GM20431 (cell line): ENCODE measurements at regions not wholly inside any gene's neighbourhood (a gene's known extent, or its start where the extent isn't known, plus 50 kb on each side); places are given as distances from the start of the nearest gene placed in this dataset.

Source experiments
- in situ Hi-C: fragments of 300-500 bp; cut with MseI, MboI; formaldehyde crosslinking; loops from one replicate; pipeline ENCODE4 v1.15.0; 2020; ENCODE audit warnings: low sequenced_read_pairs; ENCODE audit not compliant: unreplicated experiment

DNA sequence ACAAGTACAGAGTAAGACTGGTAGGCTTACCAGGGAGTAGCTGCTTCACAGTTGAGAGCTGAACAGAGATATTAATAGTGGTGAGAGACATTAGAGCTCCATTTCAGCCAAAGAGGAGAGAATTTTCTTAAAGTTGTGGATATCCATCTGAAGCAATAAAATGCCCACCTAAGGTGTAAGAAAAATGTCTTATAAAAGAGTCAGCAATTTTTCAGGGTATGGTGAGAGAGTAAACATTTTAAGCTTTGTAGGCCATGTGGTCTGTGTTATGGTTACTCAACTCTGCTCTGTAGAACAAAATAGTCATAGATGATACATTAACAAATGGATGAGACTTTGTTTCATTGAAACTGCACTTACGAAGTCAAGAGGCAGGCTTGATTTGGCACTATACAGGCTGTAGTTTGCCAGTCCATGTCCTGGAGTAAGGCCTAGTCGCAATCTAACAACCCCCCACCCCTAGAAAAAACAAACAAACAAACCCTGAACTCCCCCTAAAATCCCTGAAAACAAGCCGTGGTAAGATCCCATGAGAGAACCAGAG lies 945.4 kb upstream of the SEMA6A start:
- in situ Hi-C loops: no loop called here

DNA sequence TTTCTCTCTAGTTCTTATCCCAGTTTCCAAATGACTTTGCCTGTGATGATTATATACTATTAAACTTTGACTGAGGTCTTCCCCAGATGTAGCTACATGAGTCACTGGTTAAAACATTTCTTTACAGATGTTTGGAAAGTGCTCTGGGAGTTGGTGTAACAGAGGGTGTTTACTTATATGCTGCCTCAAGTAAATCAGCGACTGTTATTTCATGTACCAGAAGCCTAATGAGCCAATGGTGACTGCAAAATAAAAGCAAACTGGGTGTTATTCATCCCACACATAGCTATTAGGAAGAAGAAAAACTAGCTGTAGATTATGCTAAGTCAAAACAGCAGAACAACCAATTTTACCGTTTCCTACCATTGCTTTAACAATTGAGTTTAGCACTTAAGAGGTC lies 929.7 kb upstream of the SEMA6A start:
- in situ Hi-C loops: no loop called here

DNA sequence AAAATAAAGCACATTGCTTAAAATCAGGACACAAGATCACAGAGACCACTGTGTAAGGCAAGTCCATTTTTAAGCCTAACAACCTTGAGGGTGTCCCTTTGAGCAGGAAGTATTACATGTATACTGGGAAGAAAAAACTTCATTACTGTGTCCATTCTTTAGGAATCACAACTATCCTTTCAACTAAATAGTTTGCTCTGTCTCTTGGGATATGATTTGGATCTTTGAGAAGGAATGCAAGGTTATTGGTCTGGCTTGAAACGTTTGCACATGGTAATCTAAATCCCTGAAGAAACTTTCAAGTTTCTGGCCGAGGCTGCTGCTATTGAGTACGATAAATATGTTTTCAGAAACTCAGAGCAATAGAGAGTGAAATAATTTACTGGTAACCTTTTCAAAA lies 923.0 kb upstream of the SEMA6A start:
- in situ Hi-C loops: no loop called here

DNA sequence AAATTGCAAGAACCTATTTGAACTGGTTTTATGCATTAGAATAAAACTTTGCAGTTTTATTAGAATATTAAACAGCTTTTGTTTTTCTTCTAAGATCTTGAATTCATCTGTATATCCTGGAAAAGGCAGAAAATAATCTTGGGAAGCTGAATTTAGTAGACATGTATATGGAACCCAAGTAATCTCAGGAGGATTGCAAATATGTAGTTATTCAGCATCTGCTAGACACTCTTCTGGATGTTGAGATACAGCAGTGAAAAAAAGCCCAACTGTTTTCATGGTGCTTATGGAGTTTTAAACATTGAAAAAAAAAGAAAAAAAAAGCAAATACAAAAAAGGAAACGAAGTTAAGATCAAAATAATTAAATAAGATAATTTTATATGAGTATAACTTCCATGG lies 922.2 kb upstream of the SEMA6A start:
- in situ Hi-C loops: no loop called here

DNA sequence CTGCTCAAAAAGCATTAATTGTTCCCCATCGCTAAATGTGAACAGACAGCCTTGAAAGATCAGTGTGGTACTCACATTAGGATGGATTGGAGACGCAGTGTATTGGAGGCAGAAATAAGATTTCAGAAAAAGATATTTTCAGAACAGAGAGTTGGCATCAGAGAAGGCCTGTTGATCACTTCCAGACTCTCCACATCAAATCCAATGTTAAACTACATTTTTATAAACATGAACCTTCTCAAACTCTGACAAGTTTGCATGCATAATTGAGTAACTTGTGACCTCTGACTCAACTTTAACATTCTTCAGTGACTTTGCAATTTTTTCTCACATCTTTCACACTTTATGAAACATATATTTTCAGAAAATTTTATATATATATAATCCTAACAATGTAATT lies 919.6 kb upstream of the SEMA6A start:
- in situ Hi-C loops: no loop called here

DNA sequence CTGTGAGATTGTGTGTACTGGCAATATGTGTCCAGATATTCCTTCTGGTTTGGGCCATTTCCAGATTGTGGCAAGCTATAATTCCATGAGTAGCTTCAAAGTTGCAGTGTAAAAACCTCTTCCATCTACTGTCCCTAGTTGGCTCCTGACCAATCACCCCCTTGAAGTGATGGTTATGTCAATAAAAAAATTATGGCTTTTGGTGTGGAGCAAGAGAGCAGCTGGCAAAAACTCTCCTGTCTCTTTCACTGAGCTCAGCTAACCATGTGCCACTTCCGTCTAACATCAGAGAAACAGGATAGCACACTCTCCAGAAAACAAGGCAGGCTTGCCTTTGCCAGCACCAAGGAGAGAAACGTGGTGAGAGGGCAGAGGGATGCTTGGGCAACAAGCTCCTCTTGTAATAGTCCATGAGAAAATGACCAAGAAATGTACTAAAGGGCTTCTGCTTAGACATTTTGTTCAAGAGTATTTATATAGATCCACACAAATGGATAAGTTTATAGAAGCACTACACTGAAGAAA lies 914.4 kb upstream of the SEMA6A start:
- in situ Hi-C loops: no loop called here

DNA sequence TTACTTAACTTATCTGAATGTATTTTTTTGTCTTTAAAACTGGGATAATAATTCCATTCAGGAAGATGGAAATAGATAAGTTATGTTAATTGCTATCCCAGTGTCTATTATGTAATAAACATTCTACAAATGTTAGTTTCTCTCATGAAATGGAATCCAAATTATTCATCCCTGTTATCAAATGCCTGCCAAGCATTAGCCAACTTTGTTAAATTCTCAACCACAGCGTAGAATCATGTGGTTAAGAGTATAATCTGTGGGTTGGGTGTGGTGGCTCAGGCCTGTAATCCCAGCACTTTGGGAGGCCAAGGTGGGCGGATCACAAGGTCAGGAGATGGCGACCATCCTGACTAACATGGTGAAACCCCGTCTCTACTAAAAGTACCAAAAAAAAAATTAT lies 912.9 kb upstream of the SEMA6A start:
- in situ Hi-C loops: no loop called here

DNA sequence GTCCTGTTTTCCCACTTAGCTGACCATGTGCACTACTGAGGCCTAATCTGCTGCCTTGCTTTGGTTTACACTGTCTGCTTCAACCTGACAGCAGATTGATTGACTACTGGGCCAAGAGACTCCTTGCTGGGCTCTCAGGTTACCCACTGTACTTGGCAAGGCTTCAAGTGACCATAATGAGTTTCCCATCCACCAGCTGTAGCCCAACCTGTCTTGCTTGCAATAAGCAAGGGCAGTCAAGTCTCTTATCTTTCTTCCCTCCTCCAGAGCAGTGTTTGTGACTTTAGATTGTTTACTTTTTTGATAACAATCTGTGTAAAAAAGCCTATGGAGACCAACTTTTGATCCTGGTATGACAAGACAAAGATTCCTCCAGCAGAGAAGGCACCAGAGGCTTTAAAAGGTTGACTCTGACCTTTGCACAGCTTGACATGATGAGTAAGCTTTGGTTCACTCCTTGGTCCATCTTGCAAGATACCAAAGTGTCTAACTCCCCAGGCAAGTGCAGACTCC lies 912.3 kb upstream of the SEMA6A start:
- in situ Hi-C loops: no loop called here

DNA sequence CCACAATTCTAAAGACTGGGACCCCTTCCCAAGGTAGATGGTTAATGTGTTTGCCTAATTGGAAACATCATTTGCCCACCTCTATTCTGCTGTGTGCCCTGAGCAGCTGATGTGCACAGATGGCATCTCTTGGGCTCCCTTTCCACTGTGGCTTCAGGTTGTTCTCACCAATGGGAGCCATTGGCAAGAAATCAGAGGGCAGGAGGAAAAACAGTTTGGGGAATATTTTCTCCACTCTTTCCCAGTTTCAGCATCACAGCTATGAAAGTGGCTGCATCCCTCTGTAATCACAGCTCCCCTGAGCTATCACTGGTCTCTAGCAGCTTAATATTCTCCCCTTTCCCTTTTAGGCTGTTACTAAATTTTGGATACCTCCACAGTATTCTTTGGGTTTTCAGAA lies 911.6 kb upstream of the SEMA6A start:
- in situ Hi-C loops: no loop called here

DNA sequence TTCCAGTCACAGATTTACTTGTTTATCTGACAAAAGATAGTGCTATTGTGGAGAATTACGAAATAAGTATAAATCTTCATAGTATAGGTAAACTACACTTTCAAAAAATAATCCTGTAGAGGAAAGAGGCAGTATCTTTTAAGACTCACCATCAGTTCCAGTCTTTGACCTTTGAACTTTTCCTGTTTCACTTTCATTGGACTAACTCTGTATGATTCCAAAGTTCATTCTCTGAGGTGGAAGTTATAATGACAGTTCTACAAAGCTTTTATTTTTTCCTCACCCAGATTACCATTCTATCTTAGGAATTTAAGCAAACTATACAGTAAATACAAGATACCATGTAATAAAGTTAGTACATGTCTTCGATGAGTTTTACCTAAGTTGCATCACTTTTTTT lies 901.3 kb upstream of the SEMA6A start:
- in situ Hi-C loops: no loop called here

DNA sequence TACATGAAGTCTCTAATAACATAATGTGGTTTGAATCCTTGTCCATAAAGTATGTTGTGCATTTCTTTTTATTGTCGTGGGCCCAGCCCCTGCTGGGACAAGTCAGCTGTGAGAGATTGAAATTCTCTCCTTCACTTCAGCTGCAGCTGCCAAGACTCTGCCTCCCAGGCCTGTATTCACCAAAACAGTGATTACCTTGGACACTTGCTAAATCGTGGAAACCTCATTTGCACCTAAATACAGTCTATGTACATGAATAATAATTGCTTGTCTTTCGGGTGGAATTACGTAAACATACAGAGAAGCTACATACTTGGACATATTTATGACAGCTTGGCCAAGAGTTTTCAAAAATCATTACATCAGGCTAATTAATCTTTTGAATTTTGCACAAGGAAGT lies 898.5 kb upstream of the SEMA6A start:
- in situ Hi-C loops: no loop called here

DNA sequence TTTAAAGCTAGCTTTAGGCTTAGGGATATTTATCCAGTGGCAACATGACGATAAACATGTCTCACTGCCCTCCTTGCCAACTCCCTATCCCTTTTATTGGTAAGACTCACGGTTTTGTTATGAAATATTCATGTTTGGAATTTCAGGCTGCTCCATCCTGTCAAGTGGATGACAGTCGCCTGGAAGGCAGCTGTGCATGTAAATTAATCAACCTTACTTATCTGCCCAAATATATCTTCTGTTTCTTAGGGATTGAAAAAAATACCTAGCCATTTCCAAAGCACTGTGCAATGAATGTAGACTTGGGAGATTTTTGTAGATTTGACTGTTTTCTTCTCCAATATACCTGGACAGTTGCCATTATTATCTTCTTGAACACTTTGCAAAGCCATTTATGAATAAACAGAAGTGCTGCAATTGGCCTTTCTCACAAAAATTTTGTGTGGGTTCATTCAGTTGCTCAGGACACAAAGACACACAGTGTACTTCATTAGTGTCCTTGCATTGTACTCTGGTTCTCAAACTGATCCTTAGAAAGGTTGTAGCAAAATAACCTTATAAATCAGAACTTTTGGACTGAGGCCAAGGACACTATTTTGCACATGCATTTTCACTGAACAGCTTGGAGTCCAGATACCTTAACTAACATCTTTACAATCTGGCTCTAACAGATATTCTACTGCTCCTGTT lies 889.4 kb upstream of the SEMA6A start:
- in situ Hi-C loops: no loop called here

DNA sequence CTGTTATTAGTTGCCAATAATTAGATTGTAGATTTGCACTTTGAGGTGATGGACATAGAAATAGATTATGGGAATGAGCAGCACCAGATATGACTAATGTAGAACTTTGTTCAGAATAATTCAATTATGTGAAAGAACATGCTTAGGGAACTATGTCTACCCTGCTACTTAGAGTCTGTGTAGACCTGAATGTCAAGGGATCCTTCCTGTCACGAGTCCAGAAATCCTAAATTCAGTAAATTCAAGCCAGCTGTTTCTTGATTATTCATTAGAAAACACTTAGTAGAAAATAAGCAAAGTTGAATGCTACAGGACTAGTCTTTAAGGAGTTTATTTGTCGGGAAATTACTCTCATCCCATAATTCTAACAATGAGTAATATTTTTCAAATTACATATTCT lies 887.3 kb upstream of the SEMA6A start:
- in situ Hi-C loops: no loop called here

DNA sequence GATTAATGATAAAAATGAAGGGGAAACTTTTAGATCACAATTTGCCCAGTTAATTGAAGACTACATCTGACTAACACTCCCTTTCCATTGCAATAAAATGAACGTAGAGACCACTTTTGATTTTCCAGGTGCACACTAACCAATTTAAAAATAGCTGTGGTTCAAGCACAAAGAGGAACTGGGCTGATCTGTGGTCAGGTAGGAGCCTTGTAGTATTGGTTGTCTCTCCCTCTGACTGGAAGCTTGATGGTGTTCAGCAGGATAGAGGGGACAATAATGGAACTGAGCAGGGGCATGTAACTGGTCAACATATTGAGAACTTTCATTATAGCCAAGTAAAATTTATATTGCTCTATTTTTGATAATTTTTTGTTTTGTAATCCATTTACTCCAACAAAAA lies 886.8 kb upstream of the SEMA6A start:
- in situ Hi-C loops: no loop called here

DNA sequence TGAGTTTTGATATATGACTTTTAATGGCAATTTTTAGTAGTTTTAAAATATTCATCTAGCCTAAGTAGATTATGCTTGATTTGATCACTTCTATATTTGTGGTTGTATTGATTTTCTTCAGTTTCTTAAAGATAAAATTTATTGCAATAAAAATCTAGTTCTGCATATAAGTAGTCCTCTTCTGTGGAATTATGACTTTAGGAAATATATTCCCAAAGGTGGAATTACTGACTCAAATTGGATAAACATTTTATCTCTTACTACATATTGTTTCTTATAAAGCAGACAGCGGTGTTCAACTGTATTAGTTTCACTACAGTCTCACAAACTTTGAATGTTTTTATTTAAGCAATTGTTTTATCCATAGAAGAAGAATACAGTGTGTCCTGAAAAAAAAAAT lies 883.0 kb upstream of the SEMA6A start:
- in situ Hi-C loops: no loop called here

DNA sequence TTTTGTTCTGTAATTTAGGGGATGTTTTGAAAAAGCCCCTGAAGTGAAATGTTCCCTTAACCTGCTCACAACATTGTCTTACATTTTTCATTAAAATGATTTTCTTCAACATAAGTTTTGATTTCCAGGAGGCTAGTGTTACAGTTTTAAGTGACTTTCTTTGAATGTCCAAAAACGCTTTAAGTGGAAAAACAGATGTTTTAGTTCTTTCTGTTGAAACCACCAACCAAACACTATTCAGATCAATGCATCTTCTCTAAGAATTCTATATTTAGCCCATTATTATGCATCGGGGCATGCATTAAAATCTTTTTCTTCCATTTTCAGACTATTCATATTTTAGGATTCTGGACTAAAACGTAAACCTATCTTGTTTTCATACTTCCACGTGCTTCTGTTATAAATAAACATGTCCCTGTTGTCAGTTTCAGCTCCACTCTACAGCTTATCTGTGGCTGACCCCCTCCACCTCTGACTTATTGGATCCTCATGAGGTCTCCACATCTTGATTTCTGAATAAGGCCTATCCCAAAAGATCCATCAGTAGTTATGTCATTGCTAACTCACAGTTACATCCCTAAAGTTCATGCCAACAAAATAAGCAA lies 882.3 kb upstream of the SEMA6A start:
- in situ Hi-C loops: no loop called here

DNA sequence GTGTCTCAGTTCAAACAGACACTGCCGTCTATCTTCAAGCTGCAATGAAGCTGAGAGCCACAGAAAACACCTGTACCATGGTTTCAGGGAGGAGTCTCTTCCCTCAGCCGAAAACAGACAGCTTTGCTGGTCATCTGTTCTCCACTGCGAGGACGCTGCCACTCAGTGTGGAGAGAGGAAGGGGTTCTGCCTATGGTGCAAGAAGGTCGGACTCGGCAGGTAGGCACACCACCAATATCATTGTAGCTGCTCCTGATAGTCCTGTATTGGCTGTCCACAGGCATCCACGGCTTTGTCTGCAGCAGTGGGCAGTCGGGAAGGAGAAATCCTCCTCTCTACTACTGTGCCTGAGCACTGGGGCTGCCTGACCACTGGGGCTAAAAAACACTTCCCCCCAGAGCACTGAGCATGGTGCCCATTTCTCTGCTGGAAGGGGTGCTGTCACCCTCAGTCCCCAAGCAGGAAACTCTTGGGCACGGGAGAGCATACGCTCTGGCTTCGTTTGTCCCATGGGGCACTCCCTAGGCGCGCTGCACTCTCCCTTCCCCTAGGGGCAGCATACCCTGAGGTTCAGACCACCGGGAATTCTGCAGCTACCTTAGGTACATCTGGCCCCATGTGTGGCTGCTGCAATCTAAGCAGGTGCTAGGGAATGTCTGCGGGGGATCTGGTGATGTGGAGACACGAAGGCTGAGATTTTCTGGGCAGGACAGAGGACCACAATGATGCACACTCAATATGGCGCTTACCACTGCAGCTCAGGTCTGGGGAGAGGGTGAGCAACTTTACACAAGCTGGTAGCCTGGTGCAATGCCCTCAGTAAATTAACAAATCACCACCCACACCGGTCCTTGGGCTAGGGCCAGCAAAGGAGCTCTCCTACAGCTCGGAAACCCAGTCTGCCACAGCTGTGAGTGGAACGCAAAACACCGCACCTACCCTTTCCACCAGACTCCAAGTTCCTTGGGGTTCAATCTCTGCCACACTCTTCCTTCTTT lies 880.9 kb upstream of the SEMA6A start:
- in situ Hi-C loops: no loop called here

DNA sequence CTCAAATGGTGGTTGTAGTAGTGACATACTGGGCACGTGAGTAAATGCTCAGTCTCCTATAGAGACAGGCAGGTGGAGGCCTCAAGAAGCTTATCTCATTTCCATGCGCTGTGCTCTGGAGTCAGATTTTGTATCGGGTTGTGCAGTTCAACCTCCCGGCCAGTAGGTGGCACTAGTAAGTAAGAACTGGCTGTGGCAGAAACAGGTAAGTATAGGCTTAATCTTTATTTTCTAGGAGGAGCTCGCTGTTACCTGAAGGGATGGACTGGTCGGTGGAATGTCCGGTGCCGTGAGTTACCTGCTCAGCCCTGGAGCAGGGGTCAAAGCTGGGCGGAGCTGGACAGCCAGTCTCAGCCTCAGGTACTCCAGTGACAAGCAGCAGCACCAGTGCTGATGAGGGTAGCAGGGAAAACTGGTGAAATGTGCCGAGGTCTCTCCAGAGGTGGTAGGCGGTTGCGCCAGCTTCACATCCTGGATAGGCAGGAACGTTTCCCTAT lies 880.1 kb upstream of the SEMA6A start:
- in situ Hi-C loops: no loop called here

DNA sequence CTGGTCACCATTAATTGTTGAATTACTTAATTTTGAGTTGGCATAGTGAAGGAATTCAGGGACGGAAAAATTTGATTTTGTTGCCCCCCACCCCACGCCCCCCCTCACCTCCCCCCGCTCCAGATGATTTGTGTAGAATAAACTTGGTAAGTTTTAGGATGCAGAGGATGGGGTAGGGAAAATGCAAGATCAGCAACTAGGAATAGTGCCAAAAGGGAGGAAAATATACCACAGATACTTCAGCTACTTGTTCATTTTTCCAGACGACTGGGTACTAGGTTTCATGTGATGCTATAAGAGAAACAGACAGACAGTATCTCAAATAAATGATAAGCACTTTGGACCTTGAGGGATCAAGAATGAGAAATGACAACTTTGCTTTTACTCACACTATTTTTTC lies 862.2 kb upstream of the SEMA6A start:
- in situ Hi-C loops: no loop called here

DNA sequence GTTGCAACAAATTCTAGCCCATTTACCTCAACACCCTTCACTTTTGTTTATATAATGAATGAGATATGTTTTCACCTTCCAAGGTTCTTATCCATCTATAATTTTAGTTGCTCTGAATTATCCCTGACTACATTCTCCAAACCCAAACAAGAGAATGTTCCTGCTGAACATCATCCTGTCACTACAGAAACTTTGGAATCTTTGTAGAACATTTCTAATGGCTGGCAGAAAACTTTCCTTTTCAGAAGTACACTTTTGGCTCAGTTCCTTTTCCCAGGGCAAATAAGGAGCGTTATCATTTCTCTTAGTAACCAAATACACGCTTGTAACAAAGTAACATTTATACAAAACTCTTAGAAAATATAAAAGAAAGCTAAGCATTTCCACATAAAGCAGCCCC lies 860.6 kb upstream of the SEMA6A start:
- in situ Hi-C loops: no loop called here
